IMR-90 (cell line): ENCODE measurements at regions not wholly inside any gene's neighbourhood (a gene's known extent, or its start where the extent isn't known, plus 50 kb on each side); places are given as distances from the start of the nearest gene placed in this dataset.

ENCODE experiments used
- ATAC-seq: fragments of 200-7000 bp; cut with Tn5 transposase; 2 replicates; pipeline ENCODE4 v1.9.1; 2020; ENCODE audit warnings: low read depth, mild to moderate bottlenecking, moderate library complexity
- BruUV-seq: library from RNA; stranded (reverse); fragments of 400-500 nt; replicated peaks from 2 replicates; lab custom pipeline; 2021; lab: Mats Ljungman, UMichigan
- CTCF ChIA-PET: fragments of 300-600 bp; formaldehyde crosslinking; extraction: SDS; loops from one replicate; lab custom pipeline; 2021; ENCODE audit warnings: antibody characterized with exemption; lab: Yijun Ruan, JAX
- POLR2A ChIA-PET: fragments of 300-600 bp; sonication (Branson Sonifier 250); formaldehyde crosslinking; loops from one replicate; lab custom pipeline; 2022; ENCODE audit warnings: antibody characterized with exemption; ENCODE audit not compliant: unreplicated experiment; lab: Charles Lee
- DNase-seq: peaks from one replicate; pipeline ENCODE4 v3.0.0; 2013
- H2AFZ ChIP-seq: replicated peaks from 2 replicates; pipeline ENCODE3; 2013; ENCODE audit warnings: low read length, mild to moderate bottlenecking; ENCODE audit not compliant: poor library complexity
- H2AK5ac ChIP-seq: 2 replicates; pipeline ENCODE4 v1.6.1; 2013; ENCODE audit warnings: low read depth, low read length, inconsistent platforms
- H2AK9ac ChIP-seq: replicated peaks from 2 replicates; pipeline ENCODE3; 2013; ENCODE audit warnings: mild to moderate bottlenecking, low read depth, low read length, moderate library complexity; ENCODE audit not compliant: poor library complexity
- H2BK120ac ChIP-seq: 2 replicates; pipeline ENCODE4 v1.6.1; 2013; ENCODE audit warnings: low read depth, low read length, inconsistent platforms
- H2BK15ac ChIP-seq: 3 replicates; pipeline ENCODE4 v1.6.1; 2013; ENCODE audit warnings: low read depth, low read length, inconsistent platforms
- H2BK20ac ChIP-seq: 2 replicates; pipeline ENCODE4 v1.6.1; 2013; ENCODE audit warnings: low read depth, mild to moderate bottlenecking, inconsistent platforms, low read length, moderate library complexity
- H2BK5ac ChIP-seq: 2 replicates; pipeline ENCODE4 v1.6.1; 2013; ENCODE audit warnings: mild to moderate bottlenecking, low read depth, low read length, inconsistent platforms; ENCODE audit not compliant: poor library complexity, severe bottlenecking
- H3K14ac ChIP-seq: replicated peaks from 2 replicates; pipeline ENCODE4 v1.6.1; 2013; ENCODE audit warnings: low read depth, low read length, inconsistent platforms
- H3K18ac ChIP-seq: 2 replicates; pipeline ENCODE4 v1.6.1; 2013; ENCODE audit warnings: low read depth, low read length, control low read depth
- H3K23ac ChIP-seq: 2 replicates; pipeline ENCODE4 v1.6.1; 2013; ENCODE audit warnings: low read depth, low read length, inconsistent platforms
- H3K27ac ChIP-seq: 2 replicates; pipeline ENCODE4 v1.5.1; 2013; ENCODE audit warnings: mild to moderate bottlenecking, control low read depth, low read length; ENCODE audit not compliant: insufficient read depth
- H3K27me3 ChIP-seq: 2 replicates; pipeline ENCODE4 v1.6.1; 2013; ENCODE audit warnings: low read length; ENCODE audit not compliant: control insufficient read depth, insufficient read depth
- H3K36me3 ChIP-seq: 2 replicates; pipeline ENCODE4 v1.6.1; 2013; ENCODE audit warnings: low read length, mixed read lengths; ENCODE audit not compliant: control insufficient read depth, insufficient read depth
- H3K4ac ChIP-seq: 2 replicates; pipeline ENCODE4 v1.6.1; 2013; ENCODE audit warnings: low read depth, low read length, inconsistent platforms
- H3K4me1 ChIP-seq: 2 replicates; pipeline ENCODE4 v1.6.1; 2013; ENCODE audit warnings: low read length, mixed read lengths; ENCODE audit not compliant: control insufficient read depth, insufficient read depth
- H3K4me2 ChIP-seq: 2 replicates; pipeline ENCODE4 v1.6.1; 2013; ENCODE audit warnings: low read depth, mild to moderate bottlenecking, control low read depth, low read length, moderate library complexity
- H3K4me3 ChIP-seq: 2 replicates; pipeline ENCODE4 v1.5.1; 2013; ENCODE audit warnings: low read depth, mild to moderate bottlenecking, control low read depth, low read length, moderate library complexity; ENCODE audit not compliant: insufficient read depth
- H3K56ac ChIP-seq: 2 replicates; pipeline ENCODE4 v1.6.1; 2013; ENCODE audit warnings: low read length, inconsistent platforms; ENCODE audit not compliant: insufficient read depth; ENCODE audit errors: extremely low read depth
- H3K79me1 ChIP-seq, 2 experiments: 2 replicates each; pipeline ENCODE4 v1.6.1; 2013; ENCODE audit warnings: low read length in 2 of 2, inconsistent platforms in 1 of 2, low read depth in 1 of 2
- H3K9ac ChIP-seq: 2 replicates; pipeline ENCODE4 v1.6.1; 2013; ENCODE audit warnings: low read depth, low read length, control low read depth
- H3K9me1 ChIP-seq: 2 replicates; pipeline ENCODE4 v1.6.1; 2013; ENCODE audit warnings: low read length, inconsistent platforms; ENCODE audit not compliant: insufficient read depth
- H3K9me3 ChIP-seq: 2 replicates; pipeline ENCODE4 v1.6.1; 2013; ENCODE audit warnings: low read length; ENCODE audit not compliant: control insufficient read depth, insufficient read depth
- H4K20me1 ChIP-seq: 2 replicates; pipeline ENCODE4 v1.6.1; 2013; ENCODE audit warnings: low read length, inconsistent platforms; ENCODE audit not compliant: insufficient read depth
- H4K5ac ChIP-seq: 2 replicates; pipeline ENCODE4 v1.6.1; 2013; ENCODE audit warnings: mild to moderate bottlenecking, low read depth, low read length, control low read depth
- H4K8ac ChIP-seq, 2 experiments: 2 replicates each; pipeline ENCODE4 v1.6.1; 2013; ENCODE audit warnings: low read depth in 2 of 2, low read length in 2 of 2, control low read depth in 1 of 2, inconsistent platforms in 1 of 2
- H4K91ac ChIP-seq: 2 replicates; pipeline ENCODE4 v1.6.1; 2013; ENCODE audit warnings: low read depth, low read length, inconsistent platforms; ENCODE audit not compliant: insufficient read depth
- BHLHE40 ChIP-seq: fragments of 150-350 bp; IDR thresholded peaks from 2 replicates; pipeline ENCODE4 v1.6.1; 2016; ENCODE audit warnings: mild to moderate bottlenecking, low read depth, low read length
- CHD1 ChIP-seq: IDR thresholded peaks from 2 replicates; pipeline ENCODE4 v1.6.1; 2012; ENCODE audit warnings: low read depth, low read length, improper control_type of control experiment
- FOS ChIP-seq: fragments of 150-350 bp; IDR thresholded peaks from 2 replicates; pipeline ENCODE4 v1.6.1; 2016; ENCODE audit warnings: low read depth, low read length
- MAFK ChIP-seq: IDR thresholded peaks from 2 replicates; pipeline ENCODE4 v1.6.1; 2012; ENCODE audit warnings: low read depth, low read length, improper control_type of control experiment
- MAZ ChIP-seq: IDR thresholded peaks from 2 replicates; pipeline ENCODE4 v1.6.1; 2012; ENCODE audit warnings: low read depth, mild to moderate bottlenecking, low read length, improper control_type of control experiment, moderate library complexity, borderline replicate concordance
- MXI1 ChIP-seq: IDR thresholded peaks from 2 replicates; pipeline ENCODE4 v1.6.1; 2012; ENCODE audit warnings: low read depth, mild to moderate bottlenecking, low read length, moderate library complexity, borderline replicate concordance
- NFE2L2 ChIP-seq: fragments of 150-350 bp; IDR thresholded peaks from 2 replicates; pipeline ENCODE4 v1.6.1; 2016; ENCODE audit warnings: low read depth, mild to moderate bottlenecking, low read length
- RAD21 ChIP-seq: IDR thresholded peaks from 2 replicates; pipeline ENCODE4 v1.6.1; 2012; ENCODE audit warnings: low read length, improper control_type of control experiment
- RCOR1 ChIP-seq: IDR thresholded peaks from 2 replicates; pipeline ENCODE4 v1.6.1; 2012; ENCODE audit warnings: mild to moderate bottlenecking, low read length, improper control_type of control experiment; ENCODE audit not compliant: insufficient replicate concordance
- RFX5 ChIP-seq: IDR thresholded peaks from 2 replicates; pipeline ENCODE4 v1.8.0; 2012; ENCODE audit warnings: low read depth, mild to moderate bottlenecking, low read length, moderate library complexity
- SMC3 ChIP-seq: fragments of 150-350 bp; IDR thresholded peaks from 2 replicates; pipeline ENCODE4 v1.6.1; 2016; ENCODE audit warnings: low read depth, mild to moderate bottlenecking, antibody characterized with exemption, low read length, moderate library complexity
- USF2 ChIP-seq: fragments of 150-350 bp; IDR thresholded peaks from 2 replicates; pipeline ENCODE4 v1.6.1; 2017; ENCODE audit warnings: mild to moderate bottlenecking, antibody characterized with exemption, low read length, low read depth
- WGBS, 2 experiments: methylation state at CpG; one replicate each; pipeline versions ENCODE4 v1.1.5 to v1.1.7; 2013; ENCODE audit warnings: missing lambda C conversion rate in 2 of 2; ENCODE audit not compliant: insufficient read length in 1 of 2; ENCODE audit errors: extremely low coverage in 2 of 2; 5-methylcytosine and 5-hydroxymethylcytosine counted together
- dilution Hi-C: fragments of 300-500 bp; cut with HindIII; formaldehyde crosslinking; loops from one replicate; pipeline ENCODE4 v1.14.3; 2018; ENCODE audit warnings: low sequenced_read_pairs; ENCODE audit not compliant: unreplicated experiment
- in situ Hi-C: fragments of 300-500 bp; cut with MboI; formaldehyde crosslinking; loops from 3 replicates; pipeline ENCODE4 v1.14.3; 2019; ENCODE audit warnings: low sequenced_read_pairs, inconsistent platforms, mixed read lengths
- intact Hi-C: fragments of 100-400 bp; cut with micrococcal nuclease; formaldehyde crosslinking; loops from 2 replicates; pipeline ENCODE4 v1.10.0; 2022
- TF ChIP-seq, protein P1 (sequence below): fragments of 150-350 bp; IDR thresholded peaks from 2 replicates; pipeline ENCODE4 v1.6.1; 2016; ENCODE audit warnings: low read depth, mild to moderate bottlenecking, low read length, moderate library complexity, borderline replicate concordance
- TF ChIP-seq, protein P2 (sequence below): conservative IDR thresholded peaks from 2 replicates; pipeline ENCODE4 v1.5.1; 2012; ENCODE audit warnings: mild to moderate bottlenecking, low read depth, low read length, improper control_type of control experiment

- CTCF ChIA-PET, result no interaction called here
- BruUV-seq, result no TSS peak
- no peak for TF ChIP-seq MAZ
- TF ChIP-seq BHLHE40, result no peak
- no peak for TF ChIP-seq FOS
- no peak for TF ChIP-seq MAFK
- no peak for TF ChIP-seq CHD1
- TF ChIP-seq NFE2L2, result no peak
- no peak for TF ChIP-seq RFX5
- TF ChIP-seq MXI1, result no peak
- TF ChIP-seq, protein P1, sequence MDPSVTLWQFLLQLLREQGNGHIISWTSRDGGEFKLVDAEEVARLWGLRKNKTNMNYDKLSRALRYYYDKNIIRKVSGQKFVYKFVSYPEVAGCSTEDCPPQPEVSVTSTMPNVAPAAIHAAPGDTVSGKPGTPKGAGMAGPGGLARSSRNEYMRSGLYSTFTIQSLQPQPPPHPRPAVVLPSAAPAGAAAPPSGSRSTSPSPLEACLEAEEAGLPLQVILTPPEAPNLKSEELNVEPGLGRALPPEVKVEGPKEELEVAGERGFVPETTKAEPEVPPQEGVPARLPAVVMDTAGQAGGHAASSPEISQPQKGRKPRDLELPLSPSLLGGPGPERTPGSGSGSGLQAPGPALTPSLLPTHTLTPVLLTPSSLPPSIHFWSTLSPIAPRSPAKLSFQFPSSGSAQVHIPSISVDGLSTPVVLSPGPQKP, result no peak
- no peak for TF ChIP-seq RCOR1
- no peak for TF ChIP-seq RAD21
- TF ChIP-seq, protein P2, sequence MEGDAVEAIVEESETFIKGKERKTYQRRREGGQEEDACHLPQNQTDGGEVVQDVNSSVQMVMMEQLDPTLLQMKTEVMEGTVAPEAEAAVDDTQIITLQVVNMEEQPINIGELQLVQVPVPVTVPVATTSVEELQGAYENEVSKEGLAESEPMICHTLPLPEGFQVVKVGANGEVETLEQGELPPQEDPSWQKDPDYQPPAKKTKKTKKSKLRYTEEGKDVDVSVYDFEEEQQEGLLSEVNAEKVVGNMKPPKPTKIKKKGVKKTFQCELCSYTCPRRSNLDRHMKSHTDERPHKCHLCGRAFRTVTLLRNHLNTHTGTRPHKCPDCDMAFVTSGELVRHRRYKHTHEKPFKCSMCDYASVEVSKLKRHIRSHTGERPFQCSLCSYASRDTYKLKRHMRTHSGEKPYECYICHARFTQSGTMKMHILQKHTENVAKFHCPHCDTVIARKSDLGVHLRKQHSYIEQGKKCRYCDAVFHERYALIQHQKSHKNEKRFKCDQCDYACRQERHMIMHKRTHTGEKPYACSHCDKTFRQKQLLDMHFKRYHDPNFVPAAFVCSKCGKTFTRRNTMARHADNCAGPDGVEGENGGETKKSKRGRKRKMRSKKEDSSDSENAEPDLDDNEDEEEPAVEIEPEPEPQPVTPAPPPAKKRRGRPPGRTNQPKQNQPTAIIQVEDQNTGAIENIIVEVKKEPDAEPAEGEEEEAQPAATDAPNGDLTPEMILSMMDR, result no peak
- TF ChIP-seq SMC3, result no peak
- TF ChIP-seq USF2, result no peak
These were observed 64.0 kb upstream of the ACSL1 start for GRCh38 chr4:184889666-184890335.

More at GRCh38 chr4:184889666-184890335, 64.0 kb upstream of the ACSL1 start:
- peaks cover 7% of the 10 kb centered on the region for H3K27me3 ChIP-seq
- H3K4me3 ChIP-seq, result no peak overlapping the region
- H3K56ac ChIP-seq, result no peak overlapping the region
- no peak overlapping the region for H3K4ac ChIP-seq
- H3K9me3 ChIP-seq, result no peaks in the 10 kb centered on the region
- H2BK120ac ChIP-seq, result no peak overlapping the region
- H2BK20ac ChIP-seq, result no peak overlapping the region
- H4K91ac ChIP-seq, result no peak overlapping the region
- no peak overlapping the region for H3K4me2 ChIP-seq
- H2AK5ac ChIP-seq, result no peak overlapping the region
- dilution Hi-C loops, result no loop called here
- H4K20me1 ChIP-seq, result no peaks in the 10 kb centered on the region
- H3K4me1 ChIP-seq, result no peaks in the 10 kb centered on the region
- in situ Hi-C loops, result no loop called here
- POLR2A ChIA-PET, result no interaction called here
- H3K9ac ChIP-seq, result no peak overlapping the region
- ATAC-seq (no peak), DNase-seq (no peak)
- H3K36me3 ChIP-seq, result no peaks in the 10 kb centered on the region
- intact Hi-C loops, result no loop called here
- H2BK5ac ChIP-seq, result no peak overlapping the region
- no peak overlapping the region for H3K18ac ChIP-seq
- H3K23ac ChIP-seq, result no peak overlapping the region
- no peak overlapping the region for H3K27ac ChIP-seq
- no peaks in the 10 kb centered on the region for H3K79me1 ChIP-seq
- H2AK9ac ChIP-seq, result no peak overlapping the region
- H4K8ac ChIP-seq, result no peak overlapping the region
- H2AFZ ChIP-seq, result no peak overlapping the region
- H3K9me1 ChIP-seq, result no peaks in the 10 kb centered on the region
- H2BK15ac ChIP-seq, result no peak overlapping the region
- H4K5ac ChIP-seq, result no peak overlapping the region
- 54% methylated on average over 3 of the region's 13 CpGs; no CpG with 5 or more reads in 1 of the 2 experiments for whole genome bisulfite sequencing, 2 experiments
- H3K14ac ChIP-seq, result no peak overlapping the region
